ENCODE measurements at regions not wholly inside any gene's neighbourhood (a gene's known extent, or its start where the extent isn't known, plus 50 kb on each side); places are given as distances from the start of the nearest gene placed in this dataset.

GRCh38 chr18:45227001-45227742 is 388.1 kb upstream of the SLC14A2 start:
- DNase-seq (ENCODE audit: extremely low spot score, unreplicated experiment): no peak
- Mint-ChIP-seq H3K4me3 (ENCODE audit: unreplicated experiment) (no peak overlapping the region), H3K9me3 (ENCODE audit: unreplicated experiment) (peaks cover 7% of the 10 kb centered on the region)

GRCh38 chr18:45228796-45229388 is 386.4 kb upstream of the SLC14A2 start:
- H3K4me1 Mint-ChIP-seq (ENCODE audit: unreplicated experiment): peaks cover 1% of the 10 kb centered on the region
- no peak for DNase-seq (ENCODE audit: extremely low spot score, unreplicated experiment)
- no peak overlapping the region for H3K27ac Mint-ChIP-seq (ENCODE audit: unreplicated experiment)
- no peaks in the 10 kb centered on the region for H3K27me3 Mint-ChIP-seq (ENCODE audit: unreplicated experiment)
- H3K4me3 Mint-ChIP-seq (ENCODE audit: unreplicated experiment): no peak overlapping the region
- TF ChIP-seq CTCF (IDR thresholded peaks at IDR 0.05): no peak
- H3K9me3 Mint-ChIP-seq (ENCODE audit: unreplicated experiment): peaks cover 4% of the 10 kb centered on the region
- no peaks in the 10 kb centered on the region for H3K36me3 Mint-ChIP-seq (ENCODE audit: unreplicated experiment)

More at GRCh38 chr18:45227001-45227742, 388.1 kb upstream of the SLC14A2 start:
- Mint-ChIP-seq H3K27me3 (ENCODE audit: unreplicated experiment) (no peaks in the 10 kb centered on the region), H3K4me1 (ENCODE audit: unreplicated experiment) (peaks cover 1% of the 10 kb centered on the region), H3K36me3 (ENCODE audit: unreplicated experiment) (no peaks in the 10 kb centered on the region), H3K27ac (ENCODE audit: unreplicated experiment) (no peak overlapping the region)
- TF ChIP-seq CTCF (IDR thresholded peaks at IDR 0.05): no peak

- DNase-seq (ENCODE audit: extremely low spot score, unreplicated experiment): no peak
- peaks cover 1% of the 10 kb centered on the region for H3K4me1 Mint-ChIP-seq (ENCODE audit: unreplicated experiment)
- H3K9me3 Mint-ChIP-seq (ENCODE audit: unreplicated experiment): peaks cover 4% of the 10 kb centered on the region
- TF ChIP-seq CTCF (IDR thresholded peaks at IDR 0.05): no peak
- no peaks in the 10 kb centered on the region for H3K36me3 Mint-ChIP-seq (ENCODE audit: unreplicated experiment)
- no peaks in the 10 kb centered on the region for H3K27me3 Mint-ChIP-seq (ENCODE audit: unreplicated experiment)
- H3K4me3 Mint-ChIP-seq (ENCODE audit: unreplicated experiment): no peak overlapping the region
- no peak overlapping the region for H3K27ac Mint-ChIP-seq (ENCODE audit: unreplicated experiment)
Observed at GRCh38 chr18:45231617-45232016, 383.7 kb upstream of the SLC14A2 start.

GRCh38 chr18:45232061-45232460 is 383.2 kb upstream of the SLC14A2 start:
- no peaks in the 10 kb centered on the region for H3K27me3 Mint-ChIP-seq (ENCODE audit: unreplicated experiment)
- no peak for TF ChIP-seq CTCF (IDR thresholded peaks at IDR 0.05)
- H3K36me3 Mint-ChIP-seq (ENCODE audit: unreplicated experiment): no peaks in the 10 kb centered on the region
- peaks cover 4% of the 10 kb centered on the region for H3K9me3 Mint-ChIP-seq (ENCODE audit: unreplicated experiment)
- peaks cover 1% of the 10 kb centered on the region for H3K4me1 Mint-ChIP-seq (ENCODE audit: unreplicated experiment)
- DNase-seq (ENCODE audit: extremely low spot score, unreplicated experiment): no peak
- no peak overlapping the region for H3K27ac Mint-ChIP-seq (ENCODE audit: unreplicated experiment)
- H3K4me3 Mint-ChIP-seq (ENCODE audit: unreplicated experiment): no peak overlapping the region

GRCh38 chr18:45236676-45237075 is 378.6 kb upstream of the SLC14A2 start:
- H3K27ac Mint-ChIP-seq (ENCODE audit: unreplicated experiment): no peak overlapping the region
- peaks cover 2% of the 10 kb centered on the region for H3K27me3 Mint-ChIP-seq (ENCODE audit: unreplicated experiment)
- no peaks in the 10 kb centered on the region for H3K9me3 Mint-ChIP-seq (ENCODE audit: unreplicated experiment)
- H3K4me3 Mint-ChIP-seq (ENCODE audit: unreplicated experiment): no peak overlapping the region
- no peaks in the 10 kb centered on the region for H3K4me1 Mint-ChIP-seq (ENCODE audit: unreplicated experiment)
- no peaks in the 10 kb centered on the region for H3K36me3 Mint-ChIP-seq (ENCODE audit: unreplicated experiment)
- DNase-seq (ENCODE audit: extremely low spot score, unreplicated experiment): no peak
- TF ChIP-seq CTCF (IDR thresholded peaks at IDR 0.05): no peak

Data from osteocyte (in vitro differentiated cells).